ENCODE measurements at regions not wholly inside any gene's neighbourhood (a gene's known extent, or its start where the extent isn't known, plus 50 kb on each side); places are given as distances from the start of the nearest gene placed in this dataset.

GRCh38 chr10:110364531-110364937, 59.8 kb upstream of the SMNDC1 start:
- H3K9me3 ChIP-seq (replicated peaks; ENCODE audit: control insufficient read depth, insufficient read depth, low read length): no peaks in the 10 kb centered on the region; the same call in 2 of the 3 replicates
- POLR2A ChIA-PET: interaction anchor here (1.6 to 1.9 kb wide), 2 partner anchors 53 to 137 kb away, joined by 3 to 7 read pairs; no protein-coding TSS in a partner anchor
- TF ChIP-seq NR2C2 (IDR thresholded peaks at IDR 0.05; ENCODE audit: borderline replicate concordance, control insufficient read depth, insufficient read length, low read depth) (no peak), RELB (IDR thresholded peaks at IDR 0.05; ENCODE audit: low read depth) (no peak), PML (IDR thresholded peaks at IDR 0.05; ENCODE audit: low read length) (no peak), TARDBP (IDR thresholded peaks at IDR 0.05; ENCODE audit: borderline replicate concordance) (no peak), EED (IDR thresholded peaks at IDR 0.05; ENCODE audit: low read depth) (no peak), CREB1 (IDR thresholded peaks at IDR 0.05; ENCODE audit: low read depth) (no peak), NKRF (conservative IDR thresholded peaks at IDR 0.05) (no peak), NFXL1 (IDR thresholded peaks at IDR 0.05; ENCODE audit: borderline replicate concordance) (no peak), MTA3 (IDR thresholded peaks at IDR 0.05; ENCODE audit: borderline replicate concordance, low read length) (no peak), RFX5 (IDR thresholded peaks at IDR 0.05; ENCODE audit: low read depth, low read length) (no peak)
- DNase-seq (ENCODE audit: low read depth, low spot score): no peak
- H3K4me2 ChIP-seq (ENCODE audit: control insufficient read depth, insufficient read depth): peak overlapping the region; percentile 13; the same call in 1 of the 2 replicates
- WGBS (ENCODE audit: insufficient coverage, insufficient replicate concordance, low lambda C conversion rate, missing lambda C conversion rate): 2% methylated on average over 3 of the region's 3 CpGs
- intact Hi-C loops (cut with micrococcal nuclease; ENCODE audit: unreplicated experiment) (no loop called here), in situ Hi-C loops (cut with MboI) (no loop called here)
- H3K9ac ChIP-seq (ENCODE audit: control insufficient read depth, insufficient read depth, low read length): no peak overlapping the region
- no peak overlapping the region for H2AFZ ChIP-seq (ENCODE audit: control insufficient read depth, low read depth, low read length)
- no peak overlapping the region for H3K4me3 ChIP-seq
- no peaks in the 10 kb centered on the region for H4K20me1 ChIP-seq (ENCODE audit: control insufficient read depth, insufficient read depth)
- H3K27ac ChIP-seq (ENCODE audit: control insufficient read depth, insufficient read depth): no peak overlapping the region
- SMC1A ChIA-PET (ENCODE audit: uncharacterized antibody, unreplicated experiment): interaction anchor here (0.8 to 3.6 kb wide), 5 partner anchors 9 to 52 kb away, joined by 3 to 20 read pairs (median 3); no protein-coding TSS in a partner anchor
- CTCF ChIA-PET: interaction anchor here (1.3 to 4.3 kb wide), 3 partner anchors 10 to 50 kb away, joined by 3 to 27 read pairs (median 3); no protein-coding TSS in a partner anchor
- no peaks in the 10 kb centered on the region for H3K27me3 ChIP-seq (replicated peaks in 1 of 2; ENCODE audit: control insufficient read depth in 2 of 2, insufficient read depth in 2 of 2, low read length in 1 of 2)
- BruUV-seq (replicated peaks): no TSS peak
- peaks cover 40% of the 10 kb centered on the region for H3K4me1 ChIP-seq (ENCODE audit: control insufficient read depth, insufficient read depth, low read length)
- RAD21 ChIA-PET (ENCODE audit: unreplicated experiment): interaction anchor here (4.4 to 4.6 kb wide), 2 partner anchors 8 to 47 kb away, joined by 32 to 51 read pairs; no protein-coding TSS in a partner anchor
- FAIRE-seq: no peak
- no peaks in the 10 kb centered on the region for H3K79me2 ChIP-seq (ENCODE audit: control insufficient read depth, insufficient read depth, low read length)
- H3K36me3 ChIP-seq (ENCODE audit: control insufficient read depth in 2 of 2, insufficient read depth in 2 of 2, low read length in 1 of 2): no peaks in the 10 kb centered on the region
- no peak for ATAC-seq
